Ammon's horn (tissue), 1 donor: ENCODE measurements at regions not wholly inside any gene's neighbourhood (a gene's known extent, or its start where the extent isn't known, plus 50 kb on each side); places are given as distances from the start of the nearest gene placed in this dataset.

Experiments used
- DNase-seq: peaks from one replicate; pipeline ENCODE4 v3.0.0-alpha.2; 2016; ENCODE audit warnings: low spot score

- DNase-seq, result no peak
Observed at GRCh38 chr9:90419221-90419851, 223.3 kb downstream of the DIRAS2 start.

GRCh38 chr9:90420211-90420610, 222.4 kb downstream of the DIRAS2 start:
- no peak for DNase-seq

- no peak for DNase-seq
Observed at GRCh38 chr9:90420768-90421513, 221.7 kb downstream of the DIRAS2 start.

DNA sequence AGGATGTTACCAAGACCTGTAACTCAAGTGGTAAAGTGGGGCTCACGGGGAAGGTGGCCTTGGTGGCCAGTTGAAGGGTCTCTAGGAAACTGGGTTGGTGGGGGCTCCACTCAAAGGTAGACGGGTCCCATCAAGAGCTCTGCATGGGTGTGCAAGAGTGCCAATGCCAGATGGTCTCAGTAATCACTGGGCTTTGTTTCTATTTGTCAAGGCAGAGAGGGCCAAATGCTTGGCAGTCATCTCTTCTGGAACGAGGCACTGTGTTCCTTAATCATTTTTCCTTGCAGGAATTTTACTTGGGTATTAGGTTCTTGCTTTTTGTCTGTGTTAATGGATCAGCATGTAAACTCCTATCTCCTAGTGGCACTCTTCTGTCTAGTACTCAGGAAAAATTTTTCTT, 220.8 kb downstream of the DIRAS2 start:
- DNase-seq, result no peak

- DNase-seq, result no peak
Observed at GRCh38 chr9:90423661-90424193, 218.9 kb downstream of the DIRAS2 start.

DNA sequence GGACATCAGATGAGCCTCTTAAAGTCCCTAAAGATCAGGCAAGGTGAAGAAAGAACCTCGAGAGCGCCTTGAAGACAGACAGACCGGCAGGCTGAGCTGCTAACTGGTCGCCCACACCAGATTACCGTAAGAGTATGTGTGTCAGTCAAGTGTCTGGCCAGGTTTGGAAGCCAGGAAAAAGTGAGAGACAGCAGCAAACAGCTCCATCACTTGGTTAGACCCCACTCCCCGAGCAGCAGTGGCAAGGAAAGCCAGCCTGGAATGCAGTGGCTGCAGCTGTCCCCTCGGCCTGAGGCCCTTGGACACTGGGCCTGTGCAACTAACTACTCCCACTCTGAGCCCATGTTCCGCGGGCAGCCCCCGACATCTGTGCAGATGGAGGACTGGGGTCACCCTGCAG, 214.1 kb downstream of the DIRAS2 start:
- DNase-seq, result no peak

GRCh38 chr9:90432951-90433350, 209.7 kb downstream of the DIRAS2 start:
- no peak for DNase-seq

DNA sequence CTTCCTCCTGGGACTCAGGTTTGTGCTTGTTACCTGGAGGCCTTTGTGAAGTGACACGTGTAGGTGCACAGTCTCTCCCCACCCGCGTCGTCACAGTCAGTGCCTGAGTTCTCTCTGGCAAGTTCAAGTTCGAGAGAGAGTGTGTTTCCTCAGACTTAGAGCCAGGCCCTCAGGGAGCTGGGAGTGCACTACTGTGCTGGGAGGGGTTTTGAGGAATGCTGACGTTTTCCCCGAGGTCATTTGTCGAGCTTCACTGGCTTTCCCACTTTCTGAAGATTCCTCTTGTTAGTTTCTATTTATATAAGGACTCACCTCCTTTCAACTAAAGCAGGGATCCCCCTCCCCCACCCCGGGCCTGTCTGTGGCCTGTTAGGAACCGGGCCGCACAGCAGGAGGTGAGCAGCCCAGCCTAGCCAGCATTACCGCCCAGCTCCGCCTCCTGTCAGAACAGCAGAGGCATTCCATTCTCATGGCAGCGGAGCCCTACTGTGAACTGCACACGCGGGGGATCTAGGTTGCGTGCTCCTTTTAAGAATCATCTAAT, 209.2 kb downstream of the DIRAS2 start:
- DNase-seq, result peak; percentile 6

- no peak for DNase-seq
Observed at GRCh38 chr9:90441814-90442213, 200.8 kb downstream of the DIRAS2 start.

DNA sequence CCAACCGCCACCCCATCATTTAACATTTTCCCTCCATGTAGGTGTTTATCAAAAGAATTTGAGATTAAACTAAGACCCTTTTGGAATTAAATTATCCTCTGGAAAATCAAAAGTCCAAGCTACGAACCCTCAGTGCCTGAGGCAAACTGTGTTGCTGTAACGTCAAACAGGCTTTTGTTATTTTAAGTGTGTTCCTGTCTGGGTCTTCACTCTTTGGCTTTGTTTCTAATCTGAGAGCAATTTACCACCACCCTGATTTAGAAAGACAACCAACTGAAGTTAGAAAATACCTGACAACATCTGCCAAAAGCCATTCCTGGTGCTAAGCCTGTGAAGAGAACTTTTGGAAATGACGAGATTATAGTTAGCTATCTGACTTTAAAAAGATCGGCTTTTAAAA, 199.9 kb downstream of the DIRAS2 start:
- DNase-seq, result no peak

DNA sequence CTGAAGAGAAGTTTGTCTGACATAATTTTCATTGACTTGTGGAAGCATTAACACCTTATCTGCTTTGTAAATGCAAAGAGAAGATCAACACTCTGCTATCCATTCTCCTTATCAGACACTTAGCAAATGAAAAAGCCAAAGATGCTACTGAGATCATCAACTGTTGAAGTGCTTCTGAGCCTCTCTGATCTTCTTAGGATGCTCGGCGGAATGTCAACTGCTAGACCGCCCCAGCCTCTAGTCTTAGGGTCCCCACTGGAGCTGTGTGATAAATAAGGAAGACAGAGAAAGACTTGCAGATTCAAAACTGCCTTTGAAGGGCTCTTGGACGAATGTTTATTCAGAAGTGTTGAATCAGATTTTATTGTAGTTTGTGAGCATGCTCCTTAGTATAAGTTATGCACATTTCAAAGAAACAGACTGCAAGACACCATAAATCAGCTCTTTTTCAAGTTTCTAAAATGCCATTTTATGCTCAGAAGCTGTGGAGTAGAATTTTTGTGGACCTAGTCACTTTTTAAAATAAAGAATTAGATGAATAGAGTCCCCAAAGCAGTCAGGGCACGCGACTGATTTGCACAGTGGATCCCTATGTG, 197.9 kb downstream of the DIRAS2 start:
- DNase-seq, result no peak

DNA sequence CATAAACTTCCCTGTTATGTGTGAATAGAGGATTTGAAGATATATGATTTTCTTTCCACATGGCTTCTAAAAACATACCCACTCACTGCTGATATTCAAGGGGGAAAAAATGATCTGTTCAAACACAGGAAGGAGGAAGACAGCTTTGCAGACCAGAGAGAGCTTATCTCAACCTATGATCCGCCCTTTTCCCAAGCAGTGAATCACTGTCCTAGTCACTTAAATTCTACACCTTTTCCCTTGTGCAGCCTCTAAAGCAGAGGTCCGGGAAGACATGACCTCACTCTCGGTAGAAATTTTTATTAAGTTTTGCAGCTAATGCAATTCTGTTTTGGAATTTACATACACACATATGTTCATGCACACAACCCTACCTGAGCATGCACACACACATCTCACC, 197.2 kb downstream of the DIRAS2 start:
- no peak for DNase-seq

DNA sequence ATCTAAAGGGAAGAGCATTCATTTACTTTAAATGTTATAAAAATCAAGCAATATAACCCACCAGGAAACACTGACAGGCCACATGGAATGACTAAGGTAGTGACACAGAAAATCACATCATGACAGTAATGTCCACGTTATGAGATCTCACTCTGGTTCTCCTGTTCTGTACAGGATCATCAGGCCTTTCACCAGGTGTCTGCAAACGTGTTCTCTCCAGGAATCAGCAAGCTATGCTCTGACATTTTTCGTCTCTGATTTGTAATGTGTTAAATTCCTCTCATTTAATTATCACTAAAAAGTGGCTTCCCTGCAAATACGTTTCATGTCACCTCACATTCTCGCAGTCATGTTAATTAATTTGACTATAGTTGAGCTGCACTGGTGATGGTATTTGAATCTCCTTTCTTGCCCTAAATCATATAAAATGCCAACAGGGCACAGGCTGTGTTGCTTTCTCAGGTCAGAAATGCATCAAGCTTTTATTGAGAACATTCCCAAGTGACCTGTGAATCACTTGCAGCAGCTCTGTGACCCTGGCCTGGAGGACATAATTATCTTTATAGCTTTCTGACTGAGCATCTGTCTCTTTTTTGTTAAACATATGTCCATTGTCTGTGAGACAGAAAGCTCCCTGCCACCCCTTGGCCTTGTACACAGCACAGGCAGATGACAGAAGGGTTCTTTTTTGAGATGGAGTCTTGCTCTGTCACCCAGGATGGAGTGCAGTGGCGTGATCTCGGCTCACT, 196.2 kb downstream of the DIRAS2 start:
- DNase-seq, result no peak

GRCh38 chr9:90447773-90448172, 194.9 kb downstream of the DIRAS2 start:
- no peak for DNase-seq

GRCh38 chr9:90449213-90449925, 193.3 kb downstream of the DIRAS2 start:
- DNase-seq, result no peak

DNA sequence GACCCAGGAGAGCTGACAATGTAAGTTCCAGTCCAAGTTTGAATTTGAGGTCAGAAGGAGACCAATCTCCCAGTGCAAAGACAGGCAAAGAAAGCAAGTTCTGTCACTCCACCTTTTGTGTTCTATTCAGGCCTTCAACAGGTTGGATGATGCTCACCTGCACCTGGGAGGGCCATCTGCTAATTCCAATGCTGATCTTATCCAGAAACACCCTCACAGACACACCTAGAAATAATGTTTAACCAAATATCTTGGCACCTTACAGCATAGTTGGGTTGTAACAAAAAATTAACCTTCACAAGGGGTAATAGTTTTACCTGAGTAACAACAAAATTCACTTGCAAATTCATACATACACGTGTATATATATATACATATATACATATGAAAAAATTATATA, 190.8 kb downstream of the DIRAS2 start:
- DNase-seq, result no peak

- no peak for DNase-seq
Observed at GRCh38 chr9:90455316-90455715, 187.3 kb downstream of the DIRAS2 start.

- DNase-seq, result no peak
Observed at GRCh38 chr9:90457386-90458190, 185.0 kb downstream of the DIRAS2 start.

DNA sequence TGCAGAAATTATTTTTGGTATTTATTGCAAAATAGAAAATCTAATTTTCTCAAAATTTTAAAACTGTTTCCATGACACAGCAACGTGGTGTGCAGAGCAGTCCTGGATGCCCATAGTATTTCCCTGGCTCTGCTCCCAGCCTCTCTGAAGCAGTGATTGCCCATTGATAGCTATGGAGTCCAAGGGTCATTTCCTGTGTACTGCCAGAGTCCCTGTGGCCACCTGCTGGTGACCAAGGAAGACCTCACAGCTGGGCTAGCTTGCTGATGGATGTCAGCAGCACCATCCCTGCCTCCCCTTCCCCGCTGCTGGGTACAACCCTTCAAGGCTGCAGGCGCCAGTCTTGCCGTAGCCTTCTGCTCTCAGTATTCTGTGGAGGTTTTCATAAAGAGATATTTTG, 184.1 kb downstream of the DIRAS2 start:
- DNase-seq, result no peak

GRCh38 chr9:90459321-90459720, 183.3 kb downstream of the DIRAS2 start:
- no peak for DNase-seq

DNA sequence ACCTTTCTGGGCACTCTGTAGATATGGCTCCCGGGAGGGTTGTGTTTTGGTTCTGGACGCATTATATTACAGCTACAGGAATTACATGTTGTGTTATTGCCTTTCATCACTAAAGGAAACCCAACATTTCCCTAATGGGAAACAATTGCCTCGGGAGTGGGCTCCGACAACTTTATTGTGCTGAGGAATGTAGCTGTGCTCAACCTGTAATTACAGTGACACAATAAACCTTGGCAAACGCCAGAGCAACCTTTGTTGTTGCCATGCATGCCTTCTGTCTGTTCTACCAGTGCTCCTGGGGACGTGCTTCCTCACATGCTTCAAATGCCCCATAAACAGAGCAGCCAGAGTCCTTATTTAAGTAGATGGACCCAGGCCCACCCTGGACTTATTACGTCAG, 182.4 kb downstream of the DIRAS2 start:
- no peak for DNase-seq
